C4-2B (cell line): ENCODE measurements at regions not wholly inside any gene's neighbourhood (a gene's known extent, or its start where the extent isn't known, plus 50 kb on each side); places are given as distances from the start of the nearest gene placed in this dataset.

Source experiments
- CTCF ChIP-seq: fragments of 450-650 bp; conservative IDR thresholded peaks from 2 replicates; pipeline ENCODE4 v1.5.1; 2017; ENCODE audit warnings: mild to moderate bottlenecking
- ZFX ChIP-seq: fragments of 450-650 bp; IDR thresholded peaks from 2 replicates; pipeline ENCODE4 v1.6.1; 2017

GRCh38 chr11:120052196-120052775 lies 85.6 kb downstream of the TRIM29 start:
- TF ChIP-seq ZFX: no peak
- no peak for TF ChIP-seq CTCF
